Spleen (tissue), 7 donors: ENCODE measurements at regions not wholly inside any gene's neighbourhood (a gene's known extent, or its start where the extent isn't known, plus 50 kb on each side); places are given as distances from the start of the nearest gene placed in this dataset.

ENCODE experiments used
- POLR2A ChIP-seq, 3 donors: fragments of 450-650 bp; IDR thresholded peaks; one replicate each; pipeline ENCODE4 v1.5.1; 2017; ENCODE audit warnings: antibody characterized with exemption in 3 of 3, mild to moderate bottlenecking in 1 of 3
- POLR2AphosphoS5 ChIP-seq, 3 donors: sonication (generic); formaldehyde crosslinking; IDR thresholded peaks; one replicate each; pipeline ENCODE4 v1.5.1; 2017; ENCODE audit warnings: antibody characterized with exemption in 3 of 3
- TF ChIP-seq, protein P1 (sequence below), 11 experiments: fragments of 200-600 bp in 7 of 11; fragments of 450-650 bp in 4 of 11; sonication (generic) in 4 of 11; IDR thresholded peaks in 8 of 11; conservative IDR thresholded peaks in 3 of 11; 1 replicate in 7 of 11; 2 replicates in 4 of 11; pipeline versions ENCODE4 v1.4.0 to v1.8.0; 2016 to 2021; ENCODE audit warnings: antibody characterized with exemption in 11 of 11, inconsistent platforms in 4 of 11, mild to moderate bottlenecking in 1 of 11
- donor health status: DM: no; HTN: no; CAD: no; lungs with moderate emphysema.
- donor health status: DM: no; HTN: no; CAD: no.
- donor health status: DM: no; HTN: no; CAD: no.

DNA sequence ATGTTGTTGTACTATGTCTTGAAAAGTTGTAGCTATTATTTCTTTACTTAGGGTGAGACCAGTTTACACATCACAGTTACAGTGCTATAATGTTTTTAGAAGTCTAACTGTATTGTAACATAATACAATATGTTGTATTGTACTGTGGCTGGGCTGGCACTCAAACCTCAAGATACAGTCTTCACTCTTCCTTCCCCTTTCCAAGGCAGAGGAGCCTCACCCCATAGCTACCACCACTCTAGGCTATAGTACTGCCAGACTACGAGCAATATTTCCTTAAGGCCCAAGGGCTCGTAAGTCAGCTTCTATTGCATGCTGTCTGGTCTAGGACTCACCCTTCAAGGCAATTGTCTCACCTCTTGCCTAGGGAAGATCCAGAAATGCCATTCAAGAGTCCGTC lies 597.7 kb downstream of the OTOL1 start:
- TF ChIP-seq, protein P1, sequence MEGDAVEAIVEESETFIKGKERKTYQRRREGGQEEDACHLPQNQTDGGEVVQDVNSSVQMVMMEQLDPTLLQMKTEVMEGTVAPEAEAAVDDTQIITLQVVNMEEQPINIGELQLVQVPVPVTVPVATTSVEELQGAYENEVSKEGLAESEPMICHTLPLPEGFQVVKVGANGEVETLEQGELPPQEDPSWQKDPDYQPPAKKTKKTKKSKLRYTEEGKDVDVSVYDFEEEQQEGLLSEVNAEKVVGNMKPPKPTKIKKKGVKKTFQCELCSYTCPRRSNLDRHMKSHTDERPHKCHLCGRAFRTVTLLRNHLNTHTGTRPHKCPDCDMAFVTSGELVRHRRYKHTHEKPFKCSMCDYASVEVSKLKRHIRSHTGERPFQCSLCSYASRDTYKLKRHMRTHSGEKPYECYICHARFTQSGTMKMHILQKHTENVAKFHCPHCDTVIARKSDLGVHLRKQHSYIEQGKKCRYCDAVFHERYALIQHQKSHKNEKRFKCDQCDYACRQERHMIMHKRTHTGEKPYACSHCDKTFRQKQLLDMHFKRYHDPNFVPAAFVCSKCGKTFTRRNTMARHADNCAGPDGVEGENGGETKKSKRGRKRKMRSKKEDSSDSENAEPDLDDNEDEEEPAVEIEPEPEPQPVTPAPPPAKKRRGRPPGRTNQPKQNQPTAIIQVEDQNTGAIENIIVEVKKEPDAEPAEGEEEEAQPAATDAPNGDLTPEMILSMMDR (IDR thresholded peaks at IDR 0.05 in 8 of 11, conservative IDR thresholded peaks at IDR 0.05 in 3 of 11), result no peak
- TF ChIP-seq POLR2A (IDR thresholded peaks at IDR 0.05) (no peak), POLR2AphosphoS5 (IDR thresholded peaks at IDR 0.05) (no peak)
